GM08714 (cell line): ENCODE measurements at regions not wholly inside any gene's neighbourhood (a gene's known extent, or its start where the extent isn't known, plus 50 kb on each side); places are given as distances from the start of the nearest gene placed in this dataset.
"Not testable (repeated sequence)": the region's sequence is repeated elsewhere in the genome, so short reads cannot be mapped to it uniquely, and the experiment has no call there.

Source experiments
- H3K4me3 ChIP-seq: fragments of 200-500 bp; sonication (Bioruptor generic); 2 replicates; pipeline ENCODE4 v1.5.1; 2014; ENCODE audit warnings: mild to moderate bottlenecking, low read length, inconsistent platforms
- ZNF274 ChIP-seq: IDR thresholded peaks from 2 replicates; pipeline ENCODE4 v1.6.1; 2012; ENCODE audit warnings: mild to moderate bottlenecking, low read depth, low read length

DNA sequence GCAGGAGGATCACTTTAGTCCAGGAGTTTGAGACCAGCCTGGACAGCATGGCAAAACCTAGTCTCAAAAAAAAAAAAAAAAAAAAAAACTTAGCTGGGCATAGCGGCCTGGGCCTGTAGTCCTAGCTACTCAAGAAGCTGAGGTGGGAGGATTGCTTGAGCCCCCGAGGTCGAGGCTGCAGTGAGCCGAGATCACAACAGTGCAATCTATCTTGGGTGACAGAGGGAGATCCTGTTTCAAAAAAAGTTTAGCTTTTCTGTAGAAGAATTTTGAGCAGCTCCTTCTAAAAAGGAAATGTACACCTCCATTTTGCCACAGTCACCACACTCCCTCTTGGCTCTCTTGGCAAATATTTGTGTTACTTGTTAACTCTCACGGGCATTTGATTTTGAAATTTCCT is 505.8 kb downstream of the DOK5 start:
- TF ChIP-seq ZNF274, result no peak
- H3K4me3 ChIP-seq, result no peak overlapping the region

DNA sequence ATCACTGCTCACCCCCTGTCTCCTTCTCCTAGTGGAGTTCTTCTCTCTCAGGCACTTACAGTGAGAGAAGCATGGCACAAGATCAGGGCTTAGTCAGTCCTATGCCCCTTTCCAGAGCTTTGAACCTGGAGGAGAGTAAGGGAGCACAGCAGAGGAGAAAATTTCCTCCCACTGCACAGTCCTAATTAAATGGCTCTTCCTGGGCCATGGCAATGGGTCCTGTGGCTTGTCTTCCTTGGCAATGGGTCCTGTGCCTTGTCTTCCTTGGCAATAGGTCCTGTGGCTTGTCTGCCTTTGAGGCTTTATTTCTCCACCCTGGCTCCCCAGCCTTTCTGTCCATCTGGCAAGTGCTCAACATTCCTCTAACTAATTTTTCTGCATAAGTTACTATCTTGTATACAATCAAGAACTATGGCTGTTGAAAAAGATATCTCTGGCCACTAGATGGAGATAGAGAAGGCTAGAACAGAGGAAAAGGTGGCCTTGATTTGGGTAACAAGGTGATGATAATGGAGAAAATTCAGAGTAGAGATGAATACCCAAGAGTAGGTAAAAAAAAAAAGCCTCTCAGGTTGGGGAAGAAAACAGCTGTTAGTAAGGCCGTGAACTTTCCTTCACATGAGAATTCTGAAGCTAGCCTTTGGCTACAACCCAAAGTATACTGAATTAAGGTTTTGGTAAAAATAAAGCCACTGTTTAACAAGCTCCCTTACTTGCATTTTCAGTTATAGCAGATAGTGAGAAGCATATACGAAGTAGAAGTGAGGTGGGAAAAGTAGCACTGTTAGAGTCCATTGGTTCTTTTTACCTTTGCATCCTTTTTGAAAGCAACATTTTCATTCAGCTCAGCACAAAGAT is 504.9 kb downstream of the DOK5 start:
- H3K4me3 ChIP-seq, result no peak overlapping the region
- TF ChIP-seq ZNF274, result no peak

DNA sequence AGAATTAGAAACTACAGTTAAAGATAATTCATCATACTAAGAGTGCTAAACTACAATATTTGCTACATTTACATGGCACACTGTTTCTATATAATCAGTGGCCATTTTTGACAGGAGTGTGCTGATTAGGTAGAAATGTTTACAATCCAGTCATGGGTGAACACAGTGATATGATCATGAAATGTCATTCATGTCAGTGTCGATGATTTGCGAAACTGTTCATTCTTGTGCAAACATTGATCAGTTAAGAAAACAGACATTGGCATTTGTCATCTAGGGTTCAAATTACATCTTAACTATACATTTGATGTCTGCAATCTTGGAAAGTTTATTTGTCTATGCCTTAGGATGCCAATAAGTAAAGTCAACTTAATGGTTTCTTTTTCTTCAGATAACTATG is 474.9 kb downstream of the DOK5 start:
- no peak for TF ChIP-seq ZNF274
- no peak overlapping the region for H3K4me3 ChIP-seq

DNA sequence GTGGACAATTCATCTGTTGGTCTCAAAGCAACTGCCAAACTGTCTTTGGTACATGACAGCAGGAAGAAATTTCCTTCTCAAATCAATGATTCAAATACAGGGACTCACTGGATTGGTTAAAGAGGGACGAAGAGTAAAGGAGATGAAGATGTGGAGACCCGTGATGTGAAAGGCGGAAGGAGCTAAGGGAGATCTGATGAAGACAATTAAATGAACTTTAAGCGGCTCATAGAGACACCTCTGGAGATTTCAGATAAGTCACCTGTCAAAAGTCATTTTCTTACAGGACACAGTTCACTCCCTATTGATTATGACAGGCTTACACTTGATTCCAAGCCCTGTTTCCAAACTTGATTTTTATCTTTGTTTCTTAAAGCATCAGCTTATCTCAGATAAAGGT is 466.3 kb downstream of the DOK5 start:
- H3K4me3 ChIP-seq, result no peak overlapping the region
- TF ChIP-seq ZNF274, result no peak

DNA sequence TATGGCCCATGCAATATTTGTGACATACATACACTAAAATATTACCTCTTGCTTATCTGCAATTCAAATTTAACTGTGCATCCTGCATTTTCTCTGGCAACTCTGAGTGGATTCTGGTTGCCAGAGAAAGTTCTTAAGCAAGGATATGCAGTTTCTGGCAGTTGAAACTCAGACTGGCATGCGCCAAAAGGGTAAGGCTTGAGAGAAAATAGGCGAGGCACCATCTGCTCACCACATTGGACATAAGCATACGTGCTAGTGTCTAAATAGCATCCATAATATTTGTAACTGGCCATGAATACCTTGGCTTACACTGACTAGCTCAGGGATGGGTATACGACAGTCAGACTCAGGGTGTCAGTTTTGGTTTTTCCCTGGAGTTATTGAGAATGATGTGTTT is 465.1 kb downstream of the DOK5 start:
- no peak for TF ChIP-seq ZNF274
- H3K4me3 ChIP-seq, result no peak overlapping the region

DNA sequence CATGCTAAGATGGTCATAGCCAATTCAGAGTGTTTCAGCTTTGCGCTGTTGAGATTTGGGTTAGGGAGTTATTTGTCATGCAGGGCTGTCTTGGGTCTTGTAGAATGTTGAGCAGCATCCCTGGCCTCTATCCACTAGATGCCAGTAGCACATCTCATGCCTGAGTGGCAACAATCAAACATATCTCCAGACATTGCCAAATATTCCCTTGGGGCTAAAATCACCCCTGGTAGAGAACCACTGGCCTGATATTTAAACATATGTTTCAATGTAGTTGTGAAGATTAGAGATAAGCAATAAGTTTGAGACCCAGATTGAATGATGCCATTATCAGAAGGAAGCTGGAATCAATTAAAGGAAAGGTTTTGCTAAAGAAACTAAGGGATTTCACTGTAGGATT is 463.3 kb downstream of the DOK5 start:
- TF ChIP-seq ZNF274, result no peak
- no peak overlapping the region for H3K4me3 ChIP-seq

DNA sequence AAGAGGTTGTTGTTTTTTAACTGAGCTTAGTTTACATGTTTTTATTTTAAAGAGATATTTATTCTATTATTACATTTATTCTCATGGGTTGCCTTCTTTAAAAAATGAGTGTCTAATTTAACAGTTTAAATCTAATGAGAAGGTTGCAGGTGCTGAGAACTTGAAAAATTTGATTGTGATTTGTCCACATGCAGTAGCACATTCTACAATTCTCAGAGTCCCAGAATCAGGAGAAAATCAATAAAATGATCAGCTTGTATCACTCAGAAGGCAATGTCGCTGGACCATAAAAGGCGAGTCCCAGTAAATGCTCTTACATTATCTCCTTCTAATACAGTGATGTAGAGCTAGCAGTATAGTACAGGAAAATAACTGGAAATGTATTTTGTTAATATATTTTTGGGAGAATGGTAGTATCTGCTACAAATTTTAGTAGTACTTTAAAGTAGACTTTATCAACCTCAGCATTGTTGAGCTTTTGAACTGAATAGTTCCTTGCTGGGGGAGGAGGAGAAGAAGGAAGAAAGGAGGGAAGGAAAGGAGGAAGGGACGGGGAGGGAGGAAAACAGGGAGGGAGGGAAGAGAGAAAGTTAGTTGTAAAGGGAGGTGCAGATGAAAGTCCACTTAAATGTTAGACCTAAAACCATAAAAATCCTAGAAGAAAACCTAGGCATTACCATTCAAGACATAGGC is 458.0 kb downstream of the DOK5 start:
- no peak for TF ChIP-seq ZNF274

DNA sequence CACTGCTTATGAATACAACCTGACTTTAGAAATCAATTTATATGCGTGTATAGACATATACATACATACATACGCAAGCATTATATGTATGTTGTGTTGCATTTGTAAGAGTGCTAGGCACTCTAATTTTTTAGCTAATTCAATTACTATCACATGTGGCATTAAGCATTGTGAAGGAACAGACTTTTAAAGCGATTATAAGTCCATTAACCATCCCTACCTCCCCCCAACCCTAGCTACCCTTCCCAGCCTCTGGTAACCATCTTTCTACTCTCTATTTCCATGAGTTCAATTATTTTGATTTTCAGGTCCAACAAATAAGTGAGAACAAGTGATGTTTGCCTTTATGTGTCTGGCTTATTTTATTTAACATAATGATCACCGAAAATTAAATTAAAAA is 453.8 kb downstream of the DOK5 start:
- no peak overlapping the region for H3K4me3 ChIP-seq
- no peak for TF ChIP-seq ZNF274

More for the DNA sequence above, 458.0 kb downstream of the DOK5 start:
- no peak overlapping the region for H3K4me3 ChIP-seq

DNA sequence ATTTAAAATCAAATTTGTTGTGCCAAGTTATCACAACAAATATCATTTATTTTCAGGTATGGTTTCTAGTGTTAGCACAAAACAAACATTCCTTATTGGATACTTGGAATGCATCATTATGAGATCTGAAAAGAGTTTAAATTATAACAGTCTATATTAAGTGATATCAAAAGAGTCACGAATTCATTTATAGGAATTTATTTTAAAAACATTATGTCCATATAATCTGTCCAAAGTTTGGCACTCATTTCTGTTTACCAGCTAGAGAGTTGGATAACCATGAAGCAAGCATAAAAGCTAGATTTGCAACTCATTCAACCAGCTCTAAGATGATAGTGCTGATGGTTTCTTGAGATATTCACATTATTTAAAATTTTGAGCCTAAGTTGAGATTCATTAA is 453.2 kb downstream of the DOK5 start:
- no peak overlapping the region for H3K4me3 ChIP-seq
- no peak for TF ChIP-seq ZNF274

DNA sequence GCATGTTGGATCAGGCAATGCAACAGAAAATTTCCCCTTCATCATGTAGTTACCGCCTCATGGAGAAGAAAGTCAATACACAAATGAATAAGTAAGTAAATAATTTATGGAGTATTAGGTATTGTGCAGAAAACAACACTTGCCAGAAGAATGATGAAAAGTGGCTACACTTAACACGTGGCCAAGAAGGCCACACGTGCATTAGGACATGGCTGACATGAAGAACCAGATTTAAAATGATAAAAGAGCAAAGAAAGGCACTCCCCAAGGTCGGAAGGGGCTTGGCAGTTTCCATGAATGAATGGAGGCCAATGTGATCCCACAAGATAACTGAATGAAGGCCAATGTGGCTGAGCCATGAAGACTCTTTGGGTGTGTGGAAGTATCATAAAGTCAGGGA is 447.2 kb downstream of the DOK5 start:
- H3K4me3 ChIP-seq, result no peak overlapping the region
- no peak for TF ChIP-seq ZNF274

DNA sequence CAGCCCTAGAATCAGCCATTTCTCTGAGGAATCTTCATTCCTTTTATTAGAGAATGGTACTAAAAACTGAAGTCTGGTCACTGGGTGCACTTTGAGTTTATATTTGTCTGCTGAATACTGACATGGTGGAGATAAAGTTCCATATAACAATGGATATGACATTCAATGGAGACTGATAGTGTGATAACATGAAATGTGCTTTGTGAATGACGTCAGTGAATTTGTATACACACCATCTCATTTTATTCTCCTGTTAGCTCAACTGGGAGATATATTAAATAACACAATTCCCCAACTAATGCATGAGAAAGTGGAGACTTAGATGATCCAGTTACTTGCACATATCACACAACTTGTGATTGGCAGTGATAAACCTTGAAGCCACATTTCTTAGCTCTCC is 446.7 kb downstream of the DOK5 start:
- TF ChIP-seq ZNF274, result no peak
- H3K4me3 ChIP-seq, result no peak overlapping the region

DNA sequence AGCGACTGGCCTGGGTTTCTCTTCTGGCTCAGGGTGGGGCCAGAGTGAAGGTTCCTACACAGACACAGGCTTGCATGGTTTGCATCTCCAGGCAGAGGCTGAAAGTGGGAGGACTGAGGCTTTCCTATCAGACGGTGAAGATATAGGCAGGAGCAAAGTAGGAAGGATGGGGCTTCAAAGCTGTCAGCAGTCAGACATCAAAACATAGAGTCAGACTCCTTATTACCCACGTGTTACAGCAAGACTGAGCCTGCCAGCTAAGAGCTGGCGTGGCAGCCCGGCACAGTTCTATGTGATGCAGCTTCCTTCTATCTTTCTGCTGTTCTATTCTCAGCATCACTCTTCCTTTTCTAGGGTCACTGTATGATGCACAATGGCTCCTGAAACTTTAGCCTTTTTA is 445.1 kb downstream of the DOK5 start:
- TF ChIP-seq ZNF274, result no peak
- H3K4me3 ChIP-seq, result no peak overlapping the region

DNA sequence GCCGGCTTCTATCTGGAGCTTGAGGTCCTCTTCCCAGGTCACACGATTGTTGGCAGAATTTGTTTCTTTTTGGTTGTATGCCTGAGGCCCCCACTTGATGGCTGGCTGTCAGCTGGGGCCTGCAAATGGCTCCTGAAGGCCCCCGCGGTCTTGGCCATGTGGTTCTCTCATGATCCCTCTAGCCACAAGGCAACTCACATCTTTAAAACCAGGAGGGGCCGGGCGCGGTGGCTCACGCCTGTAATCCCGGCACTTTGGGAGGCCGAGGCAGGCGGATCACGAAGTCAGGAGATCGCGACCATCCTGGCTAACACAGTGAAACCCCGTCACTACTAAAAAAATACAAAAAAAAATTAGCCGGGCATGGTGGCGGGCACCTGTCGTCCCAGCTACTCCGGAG is 443.6 kb downstream of the DOK5 start:
- not testable (repeated sequence) for H3K4me3 ChIP-seq

DNA sequence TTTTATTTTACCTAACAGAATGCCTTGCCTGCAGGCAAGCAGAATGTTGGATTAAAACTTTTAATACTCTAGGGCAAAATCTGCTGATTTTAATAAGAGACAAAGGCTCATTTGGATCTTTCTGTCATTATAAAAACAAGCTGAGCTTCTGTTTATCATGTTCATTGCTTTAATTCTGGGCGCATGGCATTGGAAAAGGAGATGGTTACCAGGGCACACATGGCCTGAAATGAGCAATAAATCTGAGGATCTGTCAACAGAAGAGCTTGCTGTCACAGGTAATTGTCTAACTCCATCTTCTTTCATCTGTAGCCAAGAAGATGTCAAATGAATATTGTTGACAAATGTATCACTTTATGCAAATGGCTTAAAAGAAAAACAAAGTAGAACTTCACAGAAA is 439.6 kb downstream of the DOK5 start:
- TF ChIP-seq ZNF274, result no peak
- no peak overlapping the region for H3K4me3 ChIP-seq

DNA sequence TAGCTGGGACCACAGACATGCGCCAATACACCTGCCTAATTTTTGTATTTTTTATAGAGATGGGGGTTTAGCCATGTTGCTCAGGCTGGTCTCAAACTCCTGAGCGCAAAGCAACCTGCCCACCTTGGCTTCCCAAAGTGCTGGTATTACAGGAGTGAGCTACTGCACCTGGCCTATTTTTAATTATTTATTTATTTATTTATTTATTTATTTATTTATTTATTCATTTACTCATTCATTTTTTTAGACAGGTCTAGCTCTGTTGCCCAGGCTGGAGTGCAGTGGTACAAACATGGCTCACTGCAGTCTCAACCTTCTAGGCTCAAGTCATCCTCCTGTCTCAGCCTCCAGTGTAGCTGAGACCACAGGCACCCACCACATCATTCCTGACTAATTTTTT is 434.3 kb downstream of the DOK5 start:
- no peak for TF ChIP-seq ZNF274
- H3K4me3 ChIP-seq, result no peak overlapping the region

DNA sequence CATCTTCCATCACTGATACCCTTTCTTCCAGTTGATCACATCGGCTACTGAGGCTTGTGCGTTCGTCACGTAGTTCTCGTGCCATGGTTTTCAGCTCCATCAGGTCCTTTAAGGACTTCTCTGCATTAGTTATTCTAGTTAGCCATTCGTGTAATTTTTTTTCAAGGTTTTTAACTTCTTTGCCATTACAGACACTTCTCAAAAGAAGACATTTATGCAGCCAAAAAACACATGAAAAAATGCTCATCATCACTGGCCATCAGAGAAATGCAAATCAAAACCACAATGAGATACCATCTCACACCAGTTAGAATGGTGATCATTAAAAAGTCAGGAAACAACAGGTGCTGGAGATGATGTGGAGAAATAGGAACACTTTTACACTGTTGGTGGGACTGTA is 430.7 kb downstream of the DOK5 start:
- not testable (repeated sequence) for H3K4me3 ChIP-seq
